ENCODE measurements at regions not wholly inside any gene's neighbourhood (a gene's known extent, or its start where the extent isn't known, plus 50 kb on each side); places are given as distances from the start of the nearest gene placed in this dataset.

GRCh38 chr4:123455360-123455759 lies 58.8 kb downstream of the SPRY1 start:
- Histone ChIP-seq H3K27ac (no peak overlapping the region), H3F3A (ENCODE audit: insufficient read depth) (peaks cover 9% of the 10 kb centered on the region; the same call in 1 of the 2 replicates), H3K4me2 (ENCODE audit: unreplicated experiment) (no peak overlapping the region), H3K79me2 (ENCODE audit: insufficient read depth) (no peaks in the 10 kb centered on the region), H3K9ac (no peak overlapping the region), H3K27me3 (replicated peaks; ENCODE audit: insufficient read depth) (no peaks in the 10 kb centered on the region), H4K20me1 (ENCODE audit: insufficient read depth) (no peaks in the 10 kb centered on the region), H3K9me2 (ENCODE audit: insufficient read depth) (no peaks in the 10 kb centered on the region), H3K4me3 (no peak overlapping the region), H3K9me3 (ENCODE audit: low read depth) (no peaks in the 10 kb centered on the region), H2AFZ (no peak overlapping the region), H3K4me1 (ENCODE audit: insufficient read depth) (peaks cover 12% of the 10 kb centered on the region), H3K36me3 (ENCODE audit: low read depth) (no peaks in the 10 kb centered on the region)
- TF ChIP-seq EZH2phosphoT487 (IDR thresholded peaks at IDR 0.05; ENCODE audit: insufficient read depth, low read depth) (no peak), EZH2 (IDR thresholded peaks at IDR 0.05; ENCODE audit: insufficient read depth, poor library complexity, severe bottlenecking) (no peak)
- DNase-seq = no peak
- WGBS, 2 experiments (ENCODE audit: low coverage in 1 of 2, low lambda C conversion rate in 2 of 2, missing lambda C conversion rate in 2 of 2) = 67 to 76% methylated on average over 2 of the region's 2 CpGs
- in situ Hi-C loops (cut with MboI) = no loop called here

- Histone ChIP-seq H3K4me1 (ENCODE audit: insufficient read depth) (no peaks in the 10 kb centered on the region), H3K9ac (no peak overlapping the region), H3K36me3 (ENCODE audit: low read depth) (no peaks in the 10 kb centered on the region), H3K27me3 (replicated peaks; ENCODE audit: insufficient read depth) (no peaks in the 10 kb centered on the region), H2AFZ (no peak overlapping the region), H3K4me2 (ENCODE audit: unreplicated experiment) (no peak overlapping the region), H3K9me3 (ENCODE audit: low read depth) (no peaks in the 10 kb centered on the region), H3K79me2 (ENCODE audit: insufficient read depth) (no peaks in the 10 kb centered on the region), H3K9me2 (ENCODE audit: insufficient read depth) (no peaks in the 10 kb centered on the region), H3K4me3 (no peak overlapping the region), H3F3A (ENCODE audit: insufficient read depth) (no peaks in the 10 kb centered on the region), H4K20me1 (ENCODE audit: insufficient read depth) (no peaks in the 10 kb centered on the region), H3K27ac (no peak overlapping the region)
- DNase-seq = no peak
- WGBS, 2 experiments (ENCODE audit: low coverage in 1 of 2, low lambda C conversion rate in 2 of 2, missing lambda C conversion rate in 2 of 2) = 86 to 87% methylated on average over 3 of the region's 3 CpGs
- in situ Hi-C loops (cut with MboI) = no loop called here
- TF ChIP-seq EZH2phosphoT487 (IDR thresholded peaks at IDR 0.05; ENCODE audit: insufficient read depth, low read depth) (no peak), EZH2 (IDR thresholded peaks at IDR 0.05; ENCODE audit: insufficient read depth, poor library complexity, severe bottlenecking) (no peak)
Observed at GRCh38 chr4:123462007-123462406, 65.4 kb downstream of the SPRY1 start.

- no peak for TF ChIP-seq EZH2phosphoT487 (IDR thresholded peaks at IDR 0.05; ENCODE audit: insufficient read depth, low read depth)
- TF ChIP-seq EZH2 (IDR thresholded peaks at IDR 0.05; ENCODE audit: insufficient read depth, poor library complexity, severe bottlenecking) = no peak
- Histone ChIP-seq H3K27ac (no peak overlapping the region), H3K4me3 (no peak overlapping the region), H3K36me3 (ENCODE audit: low read depth) (no peaks in the 10 kb centered on the region), H3K9me2 (ENCODE audit: insufficient read depth) (no peaks in the 10 kb centered on the region), H2AFZ (no peak overlapping the region), H3K9me3 (ENCODE audit: low read depth) (no peaks in the 10 kb centered on the region), H3K4me2 (ENCODE audit: unreplicated experiment) (no peak overlapping the region), H3K9ac (no peak overlapping the region), H3F3A (ENCODE audit: insufficient read depth) (no peaks in the 10 kb centered on the region), H4K20me1 (ENCODE audit: insufficient read depth) (no peaks in the 10 kb centered on the region), H3K4me1 (ENCODE audit: insufficient read depth) (no peaks in the 10 kb centered on the region), H3K79me2 (ENCODE audit: insufficient read depth) (no peaks in the 10 kb centered on the region), H3K27me3 (replicated peaks; ENCODE audit: insufficient read depth) (no peaks in the 10 kb centered on the region)
- 45 to 59% methylated on average over 3 of the region's 3 CpGs for WGBS, 2 experiments (ENCODE audit: low coverage in 1 of 2, low lambda C conversion rate in 2 of 2, missing lambda C conversion rate in 2 of 2)
- no peak for DNase-seq
- in situ Hi-C loops (cut with MboI) = no loop called here
Observed at GRCh38 chr4:123463869-123464268, 67.3 kb downstream of the SPRY1 start.

GRCh38 chr4:123465416-123465815 lies 68.8 kb downstream of the SPRY1 start:
- 69 to 71% methylated on average over 6 of the region's 6 CpGs for WGBS, 2 experiments (ENCODE audit: low coverage in 1 of 2, low lambda C conversion rate in 2 of 2, missing lambda C conversion rate in 2 of 2)
- no peak overlapping the region for H3K9ac ChIP-seq
- in situ Hi-C loops (cut with MboI) = no loop called here
- no peak for TF ChIP-seq EZH2 (IDR thresholded peaks at IDR 0.05; ENCODE audit: insufficient read depth, poor library complexity, severe bottlenecking)
- TF ChIP-seq EZH2phosphoT487 (IDR thresholded peaks at IDR 0.05; ENCODE audit: insufficient read depth, low read depth) = no peak
- no peaks in the 10 kb centered on the region for H3K79me2 ChIP-seq (ENCODE audit: insufficient read depth)
- H4K20me1 ChIP-seq (ENCODE audit: insufficient read depth) = no peaks in the 10 kb centered on the region
- no peak for DNase-seq
- no peaks in the 10 kb centered on the region for H3K27me3 ChIP-seq (replicated peaks; ENCODE audit: insufficient read depth)
- no peaks in the 10 kb centered on the region for H3K4me1 ChIP-seq (ENCODE audit: insufficient read depth)
- H3K4me3 ChIP-seq = no peak overlapping the region
- H3K9me2 ChIP-seq (ENCODE audit: insufficient read depth) = no peaks in the 10 kb centered on the region
- H3K27ac ChIP-seq = no peak overlapping the region
- no peak overlapping the region for H2AFZ ChIP-seq
- no peaks in the 10 kb centered on the region for H3K9me3 ChIP-seq (ENCODE audit: low read depth)
- H3K36me3 ChIP-seq (ENCODE audit: low read depth) = no peaks in the 10 kb centered on the region
- H3F3A ChIP-seq (ENCODE audit: insufficient read depth) = no peaks in the 10 kb centered on the region
- no peak overlapping the region for H3K4me2 ChIP-seq (ENCODE audit: unreplicated experiment)
